Epithelial cell of prostate (primary cell): ENCODE measurements at regions not wholly inside any gene's neighbourhood (a gene's known extent, or its start where the extent isn't known, plus 50 kb on each side); places are given as distances from the start of the nearest gene placed in this dataset.

ENCODE experiments used
- DNase-seq: peaks from one replicate; pipeline ENCODE4 v3.0.0-alpha.2; 2011; ENCODE audit warnings: low read depth, low spot score
- H3K27ac ChIP-seq: fragments of 450-650 bp; 2 replicates; pipeline ENCODE4 v1.5.1; 2017; ENCODE audit warnings: mild to moderate bottlenecking

GRCh38 chr11:107222431-107222830, 204.2 kb upstream of the GUCY1A2 start:
- no peak overlapping the region for H3K27ac ChIP-seq
- no peak for DNase-seq

- no peak overlapping the region for H3K27ac ChIP-seq
- DNase-seq: no peak
These were observed 203.5 kb upstream of the GUCY1A2 start for GRCh38 chr11:107221748-107222285.

- no peak for DNase-seq
- H3K27ac ChIP-seq: no peak overlapping the region
These were observed 200.1 kb upstream of the GUCY1A2 start for GRCh38 chr11:107218123-107219013.

- no peak for DNase-seq
These were observed 199.2 kb upstream of the GUCY1A2 start for GRCh38 chr11:107217444-107217843.

GRCh38 chr11:107215010-107215409, 196.7 kb upstream of the GUCY1A2 start:
- no peak overlapping the region for H3K27ac ChIP-seq
- no peak for DNase-seq

More at GRCh38 chr11:107217444-107217843, 199.2 kb upstream of the GUCY1A2 start:
- no peak overlapping the region for H3K27ac ChIP-seq

DNA sequence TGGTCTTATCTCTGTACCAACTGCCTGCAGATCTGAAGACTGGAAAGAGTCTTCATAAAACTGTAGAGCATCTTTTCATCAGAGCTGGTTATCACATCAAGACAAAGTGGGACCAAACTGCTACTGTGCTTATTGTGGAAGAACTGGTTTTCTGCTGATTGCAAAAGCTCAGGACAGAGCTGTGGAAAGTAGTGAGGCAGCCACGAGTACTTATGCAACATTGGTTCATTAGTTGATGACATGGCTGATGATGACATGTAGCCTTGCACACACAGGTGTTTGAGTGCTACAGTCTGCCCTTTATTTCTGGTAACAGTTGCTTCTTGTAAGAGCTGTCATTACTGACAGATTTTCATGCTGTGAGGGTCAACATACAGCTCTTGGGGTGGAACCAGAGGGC, 185.4 kb upstream of the GUCY1A2 start:
- no peak for DNase-seq
- H3K27ac ChIP-seq: no peak overlapping the region

GRCh38 chr11:107202241-107202640, 184.0 kb upstream of the GUCY1A2 start:
- H3K27ac ChIP-seq: no peak overlapping the region
- no peak for DNase-seq

DNA sequence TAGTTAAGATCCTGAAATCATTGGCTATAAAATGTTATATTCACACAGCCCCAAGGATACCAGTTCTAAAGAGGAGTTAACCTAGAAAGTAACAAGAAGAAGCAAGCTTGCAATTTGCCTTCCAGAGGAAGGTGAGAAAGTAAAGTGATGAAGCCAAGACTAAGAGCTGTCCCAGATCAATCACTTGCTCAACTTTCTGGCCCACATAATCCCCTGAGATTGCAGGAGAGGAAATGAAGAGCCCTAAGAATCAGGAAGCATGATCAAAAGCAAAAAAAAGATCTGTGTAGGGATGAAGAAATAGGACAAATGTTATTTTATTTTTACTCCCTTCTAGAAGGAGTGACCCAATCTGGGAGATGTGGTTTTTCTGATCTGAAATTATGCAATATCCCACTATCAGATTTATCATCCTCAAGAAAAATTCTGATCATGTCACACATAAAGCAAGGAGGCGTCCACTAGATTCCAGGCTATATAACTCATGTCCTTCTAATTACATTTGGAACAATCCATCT, 180.3 kb upstream of the GUCY1A2 start:
- no peak overlapping the region for H3K27ac ChIP-seq
- DNase-seq: no peak

DNA sequence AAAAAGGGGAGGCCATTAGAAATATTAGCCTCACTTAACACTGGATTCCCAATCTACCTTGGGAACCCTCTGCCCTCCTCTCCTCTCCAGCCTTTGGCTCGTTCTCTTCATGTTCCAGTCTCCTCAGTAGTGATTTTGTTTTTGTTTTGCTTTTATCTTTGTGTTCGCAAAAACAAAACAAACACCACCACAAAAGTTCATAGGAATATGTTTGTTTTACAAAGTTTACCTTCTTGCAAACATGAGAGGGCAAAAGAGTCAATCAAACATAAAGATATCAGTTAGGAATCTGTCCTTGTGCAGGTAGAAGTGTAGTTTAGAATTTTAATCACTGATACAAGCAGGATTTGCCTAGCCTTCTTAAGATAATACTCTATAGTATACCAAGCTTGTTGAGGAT, 179.7 kb upstream of the GUCY1A2 start:
- no peak for DNase-seq
- no peak overlapping the region for H3K27ac ChIP-seq

GRCh38 chr11:107196732-107197131, 178.5 kb upstream of the GUCY1A2 start:
- DNase-seq: no peak
- no peak overlapping the region for H3K27ac ChIP-seq

GRCh38 chr11:107184986-107185385, 166.7 kb upstream of the GUCY1A2 start:
- no peak overlapping the region for H3K27ac ChIP-seq
- DNase-seq: no peak

GRCh38 chr11:107183953-107184352, 165.7 kb upstream of the GUCY1A2 start:
- H3K27ac ChIP-seq: no peak overlapping the region
- no peak for DNase-seq

- no peak overlapping the region for H3K27ac ChIP-seq
- no peak for DNase-seq
These were observed 164.7 kb upstream of the GUCY1A2 start for GRCh38 chr11:107182978-107183377.

DNA sequence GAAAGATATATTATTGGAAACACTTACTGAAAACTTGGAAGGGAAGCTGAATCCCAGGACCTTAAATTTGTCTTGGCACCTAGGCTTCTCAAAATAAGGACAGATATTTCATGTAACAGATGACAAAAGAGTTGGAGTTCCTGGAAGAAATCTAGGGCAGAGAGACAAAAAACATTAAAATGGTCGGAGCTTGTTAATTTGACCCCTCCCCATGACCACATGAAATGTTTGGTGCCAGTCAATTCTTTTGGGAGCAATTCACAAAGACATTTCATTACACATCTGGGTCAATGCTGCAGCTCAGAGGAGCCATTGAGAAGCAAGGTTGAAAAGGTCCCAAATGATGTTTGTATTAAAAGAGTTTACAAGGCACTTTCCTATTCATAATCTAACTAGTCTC, 162.0 kb upstream of the GUCY1A2 start:
- no peak for DNase-seq
- H3K27ac ChIP-seq: no peak overlapping the region

DNA sequence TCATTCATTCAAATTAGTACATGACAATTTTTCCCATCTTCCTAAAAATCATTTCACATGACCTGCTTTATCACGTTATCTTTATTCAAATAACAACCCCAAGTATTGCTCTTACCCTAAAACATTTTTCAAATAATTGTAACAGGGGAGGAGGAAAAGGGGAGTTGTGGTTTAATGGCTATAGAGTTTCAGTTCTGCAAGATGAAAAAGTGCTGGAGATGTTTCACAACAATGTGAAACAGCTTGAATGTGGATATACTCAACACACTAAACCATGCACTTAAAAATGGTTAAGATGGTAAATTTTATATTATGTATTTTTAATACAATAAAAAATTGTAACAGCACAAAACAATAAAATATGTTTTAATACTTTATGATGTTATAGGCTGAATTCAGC, 161.6 kb upstream of the GUCY1A2 start:
- no peak overlapping the region for H3K27ac ChIP-seq
- no peak for DNase-seq

DNA sequence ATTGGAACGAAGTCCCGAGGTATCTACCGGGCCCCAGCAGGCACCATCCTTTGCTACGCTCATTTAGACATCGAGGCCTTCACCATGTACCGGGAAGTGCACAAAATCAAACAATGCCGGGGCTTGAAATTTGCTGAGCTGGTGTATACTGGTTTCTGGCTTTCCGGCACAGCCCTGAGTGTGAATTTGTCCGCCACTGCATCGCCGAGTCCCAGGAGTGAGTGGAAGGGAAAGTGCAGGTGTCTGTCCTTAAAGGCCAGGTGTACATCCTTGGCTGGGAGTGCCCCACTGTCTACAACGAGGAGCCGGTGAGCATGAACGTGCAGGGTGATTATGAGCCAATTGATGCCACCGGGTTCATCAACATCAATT, 158.8 kb upstream of the GUCY1A2 start:
- DNase-seq: no peak
- no peak overlapping the region for H3K27ac ChIP-seq

GRCh38 chr11:107176148-107177105, 158.2 kb upstream of the GUCY1A2 start:
- no peak for DNase-seq
- no peak overlapping the region for H3K27ac ChIP-seq

GRCh38 chr11:107174856-107175255, 156.6 kb upstream of the GUCY1A2 start:
- no peak overlapping the region for H3K27ac ChIP-seq
- DNase-seq: no peak

DNA sequence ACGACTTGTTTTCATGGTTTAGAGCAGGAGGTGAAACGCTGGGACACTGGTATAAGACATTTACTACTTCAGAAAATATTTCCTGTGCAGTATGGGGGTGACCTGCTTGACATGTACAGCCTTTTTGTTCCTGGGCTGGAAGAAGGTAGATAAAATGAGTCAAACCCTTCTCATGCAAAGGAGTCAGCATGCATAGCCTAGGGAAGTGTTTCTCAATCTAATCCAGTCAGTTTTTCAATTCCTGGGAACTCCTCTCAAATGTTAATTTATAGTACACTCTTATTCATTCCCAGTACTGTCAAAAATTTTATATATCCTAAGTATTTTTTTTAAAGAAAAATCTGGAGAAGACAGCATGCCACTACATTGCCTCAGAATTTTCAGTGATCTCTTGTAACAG, 154.7 kb upstream of the GUCY1A2 start:
- no peak overlapping the region for H3K27ac ChIP-seq
- no peak for DNase-seq

DNA sequence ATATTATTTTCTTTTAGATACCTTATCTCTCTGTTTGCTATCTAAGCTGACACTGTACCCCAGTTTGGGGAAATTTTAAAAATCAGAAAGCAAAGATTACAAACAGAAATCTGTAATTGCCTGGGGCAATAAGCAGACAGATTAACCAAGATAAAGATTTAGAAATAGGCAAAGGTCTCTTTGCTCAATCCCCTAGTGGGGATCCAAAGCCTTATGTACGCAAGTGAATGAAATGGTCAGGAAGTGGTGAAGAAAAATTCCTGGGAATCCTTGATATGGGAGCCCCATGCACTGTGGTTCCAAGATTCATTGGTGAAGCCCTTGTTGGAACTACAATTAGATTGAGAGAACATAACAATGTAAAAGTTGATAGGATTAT, 139.5 kb upstream of the GUCY1A2 start:
- DNase-seq: no peak
- H3K27ac ChIP-seq: no peak overlapping the region
